Upper lobe of left lung (tissue), 4 donors: ENCODE measurements at regions not wholly inside any gene's neighbourhood (a gene's known extent, or its start where the extent isn't known, plus 50 kb on each side); places are given as distances from the start of the nearest gene placed in this dataset.

Source experiments
- POLR2A ChIP-seq, 4 donors: fragments of 450-650 bp; IDR thresholded peaks; one replicate each; pipeline ENCODE4 v1.5.1; 2016 to 2017; ENCODE audit warnings: antibody characterized with exemption in 4 of 4, mild to moderate bottlenecking in 2 of 4
- POLR2AphosphoS5 ChIP-seq, 2 donors: sonication (generic); formaldehyde crosslinking; IDR thresholded peaks; one replicate each; pipeline ENCODE4 v1.5.1; 2017; ENCODE audit warnings: antibody characterized with exemption in 2 of 2
- TF ChIP-seq, protein P1 (sequence below), 6 experiments: fragments of 450-650 bp in 4 of 6; fragments of 200-600 bp in 2 of 6; sonication (generic) in 2 of 6; IDR thresholded peaks; one replicate each; pipeline ENCODE4 v1.5.1; 2016 to 2019; ENCODE audit warnings: antibody characterized with exemption in 6 of 6

- TF ChIP-seq, protein P1, sequence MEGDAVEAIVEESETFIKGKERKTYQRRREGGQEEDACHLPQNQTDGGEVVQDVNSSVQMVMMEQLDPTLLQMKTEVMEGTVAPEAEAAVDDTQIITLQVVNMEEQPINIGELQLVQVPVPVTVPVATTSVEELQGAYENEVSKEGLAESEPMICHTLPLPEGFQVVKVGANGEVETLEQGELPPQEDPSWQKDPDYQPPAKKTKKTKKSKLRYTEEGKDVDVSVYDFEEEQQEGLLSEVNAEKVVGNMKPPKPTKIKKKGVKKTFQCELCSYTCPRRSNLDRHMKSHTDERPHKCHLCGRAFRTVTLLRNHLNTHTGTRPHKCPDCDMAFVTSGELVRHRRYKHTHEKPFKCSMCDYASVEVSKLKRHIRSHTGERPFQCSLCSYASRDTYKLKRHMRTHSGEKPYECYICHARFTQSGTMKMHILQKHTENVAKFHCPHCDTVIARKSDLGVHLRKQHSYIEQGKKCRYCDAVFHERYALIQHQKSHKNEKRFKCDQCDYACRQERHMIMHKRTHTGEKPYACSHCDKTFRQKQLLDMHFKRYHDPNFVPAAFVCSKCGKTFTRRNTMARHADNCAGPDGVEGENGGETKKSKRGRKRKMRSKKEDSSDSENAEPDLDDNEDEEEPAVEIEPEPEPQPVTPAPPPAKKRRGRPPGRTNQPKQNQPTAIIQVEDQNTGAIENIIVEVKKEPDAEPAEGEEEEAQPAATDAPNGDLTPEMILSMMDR (IDR thresholded peaks at IDR 0.05) = no peak
- TF ChIP-seq POLR2AphosphoS5 (IDR thresholded peaks at IDR 0.05) = no peak
- no peak for TF ChIP-seq POLR2A (IDR thresholded peaks at IDR 0.05)
These were observed 111.8 kb upstream of the API5 start for GRCh38 chr11:43200031-43200430.
